Thyroid gland (tissue), 4 donors: ENCODE measurements at regions not wholly inside any gene's neighbourhood (a gene's known extent, or its start where the extent isn't known, plus 50 kb on each side); places are given as distances from the start of the nearest gene placed in this dataset.

Source experiments
- CTCF ChIP-seq, 6 experiments: fragments of 200-600 bp in 3 of 6; fragments of 450-650 bp in 3 of 6; sonication (generic) in 3 of 6; IDR thresholded peaks; one replicate each; pipeline ENCODE4 v1.5.1; 2016 to 2019; ENCODE audit warnings: antibody characterized with exemption in 6 of 6, mild to moderate bottlenecking in 2 of 6, inconsistent platforms in 1 of 6, moderate library complexity in 1 of 6
- POLR2A ChIP-seq, 2 donors: fragments of 450-650 bp; IDR thresholded peaks; one replicate each; pipeline ENCODE4 v1.6.1; 2017; ENCODE audit warnings: antibody characterized with exemption in 2 of 2, mild to moderate bottlenecking in 2 of 2, moderate library complexity in 1 of 2

- TF ChIP-seq CTCF (IDR thresholded peaks at IDR 0.05) = no peak
- TF ChIP-seq POLR2A (IDR thresholded peaks at IDR 0.05) = no peak
Measured at GRCh38 chr11:128394431-128395089, 192.8 kb downstream of the ETS1 start.
